ENCODE measurements at regions not wholly inside any gene's neighbourhood (a gene's known extent, or its start where the extent isn't known, plus 50 kb on each side); places are given as distances from the start of the nearest gene placed in this dataset.

DNA sequence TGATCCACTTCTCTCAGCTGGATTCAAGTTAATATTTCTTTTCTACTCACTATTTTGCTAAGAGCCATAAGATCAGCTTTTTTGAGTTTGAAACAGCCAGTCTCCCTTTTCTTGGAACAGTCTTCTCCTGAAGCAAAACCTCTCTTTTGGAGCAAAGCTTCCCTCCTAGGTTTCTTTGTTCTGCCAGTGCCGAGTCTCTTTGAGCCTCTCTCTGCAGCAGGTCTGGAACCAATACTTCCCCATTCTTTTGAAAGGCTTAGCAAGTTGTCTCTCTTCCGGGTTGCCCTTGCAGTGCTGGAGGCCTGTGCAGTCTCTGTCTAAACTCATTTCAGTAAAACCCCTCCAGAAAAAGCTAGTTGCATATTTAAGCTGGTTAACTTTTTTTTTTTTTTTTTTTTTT lies 454.8 kb downstream of the NOVA1 start:
- DNase-seq, result no peak
- H3K4me3 Mint-ChIP-seq, result no peak overlapping the region
- H3K36me3 Mint-ChIP-seq (ENCODE audit: low read depth), result no peaks in the 10 kb centered on the region
- intact Hi-C loops (cut with micrococcal nuclease), result no loop called here
- peaks cover 5% of the 10 kb centered on the region for H3K9me3 Mint-ChIP-seq
- CTCF ChIA-PET, result no interaction called here
- H3K27me3 Mint-ChIP-seq, result no peaks in the 10 kb centered on the region
- POLR2A ChIA-PET, result no interaction called here
- H3K4me1 Mint-ChIP-seq (ENCODE audit: low read depth), result no peaks in the 10 kb centered on the region
- no peak for ATAC-seq
- TF ChIP-seq, protein P1, sequence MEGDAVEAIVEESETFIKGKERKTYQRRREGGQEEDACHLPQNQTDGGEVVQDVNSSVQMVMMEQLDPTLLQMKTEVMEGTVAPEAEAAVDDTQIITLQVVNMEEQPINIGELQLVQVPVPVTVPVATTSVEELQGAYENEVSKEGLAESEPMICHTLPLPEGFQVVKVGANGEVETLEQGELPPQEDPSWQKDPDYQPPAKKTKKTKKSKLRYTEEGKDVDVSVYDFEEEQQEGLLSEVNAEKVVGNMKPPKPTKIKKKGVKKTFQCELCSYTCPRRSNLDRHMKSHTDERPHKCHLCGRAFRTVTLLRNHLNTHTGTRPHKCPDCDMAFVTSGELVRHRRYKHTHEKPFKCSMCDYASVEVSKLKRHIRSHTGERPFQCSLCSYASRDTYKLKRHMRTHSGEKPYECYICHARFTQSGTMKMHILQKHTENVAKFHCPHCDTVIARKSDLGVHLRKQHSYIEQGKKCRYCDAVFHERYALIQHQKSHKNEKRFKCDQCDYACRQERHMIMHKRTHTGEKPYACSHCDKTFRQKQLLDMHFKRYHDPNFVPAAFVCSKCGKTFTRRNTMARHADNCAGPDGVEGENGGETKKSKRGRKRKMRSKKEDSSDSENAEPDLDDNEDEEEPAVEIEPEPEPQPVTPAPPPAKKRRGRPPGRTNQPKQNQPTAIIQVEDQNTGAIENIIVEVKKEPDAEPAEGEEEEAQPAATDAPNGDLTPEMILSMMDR (IDR thresholded peaks at IDR 0.05), result no peak
- H3K27ac Mint-ChIP-seq, result no peak overlapping the region

DNA sequence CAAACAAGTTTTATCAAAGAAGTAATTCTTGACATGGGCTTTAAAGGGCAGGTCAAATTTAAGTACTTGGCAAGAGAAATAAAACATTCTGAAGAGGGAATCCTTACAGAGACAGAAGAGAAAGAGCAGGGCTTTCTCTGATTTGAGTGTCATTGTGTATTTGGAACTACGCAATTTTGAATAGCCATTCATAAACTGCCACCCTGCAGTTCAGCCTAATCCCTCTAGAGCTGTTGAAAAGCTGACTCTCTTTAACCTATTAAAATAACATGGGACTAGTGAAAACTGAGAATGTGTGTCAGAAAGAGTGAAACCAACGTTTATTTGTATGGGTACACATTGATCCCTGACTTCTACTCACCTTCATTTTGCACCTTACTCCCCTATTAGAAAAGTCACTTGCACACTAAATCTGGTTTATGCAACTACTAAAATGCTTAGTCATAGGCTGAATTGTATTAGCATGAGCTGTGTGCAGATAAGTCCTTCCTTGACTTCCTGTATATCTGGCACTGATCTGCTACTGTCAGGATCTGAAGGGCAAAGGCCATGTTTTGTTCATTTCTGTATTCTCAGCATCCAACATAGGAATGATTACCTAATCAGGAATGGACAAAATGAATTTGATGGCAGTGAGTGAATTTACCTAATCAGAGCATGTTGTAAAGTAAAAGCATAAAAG lies 458.9 kb downstream of the NOVA1 start:
- Mint-ChIP-seq H3K36me3 (ENCODE audit: low read depth) (no peaks in the 10 kb centered on the region), H3K27ac (no peak overlapping the region), H3K9me3 (peaks cover 15% of the 10 kb centered on the region), H3K4me1 (ENCODE audit: low read depth) (no peaks in the 10 kb centered on the region), H3K4me3 (no peak overlapping the region), H3K27me3 (no peaks in the 10 kb centered on the region)
- ChIA-PET POLR2A (no interaction called here), CTCF (no interaction called here)
- TF ChIP-seq, protein P1 (IDR thresholded peaks at IDR 0.05), result no peak
- no peak for ATAC-seq
- DNase-seq, result no peak
- intact Hi-C loops (cut with micrococcal nuclease), result no loop called here

DNA sequence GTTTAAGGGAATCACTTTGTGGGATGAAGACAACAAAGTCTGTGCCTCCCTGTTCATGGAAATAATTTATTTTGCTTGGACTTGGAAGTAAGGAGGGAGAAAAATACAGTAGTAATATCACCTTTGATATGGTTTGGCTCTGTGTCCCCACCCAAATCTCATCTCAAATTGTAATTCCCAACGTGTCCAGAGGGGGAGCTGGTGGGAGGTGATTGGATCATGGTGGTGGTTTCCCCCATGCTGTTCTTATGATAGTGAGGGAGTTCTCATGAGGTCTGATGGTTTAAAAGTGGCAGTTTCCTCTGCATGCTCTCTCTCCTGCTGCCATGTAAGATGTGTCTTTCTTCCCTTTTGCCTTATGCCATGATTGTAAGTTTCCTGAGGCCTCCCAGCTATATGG lies 460.7 kb downstream of the NOVA1 start:
- TF ChIP-seq, protein P1 (IDR thresholded peaks at IDR 0.05), result peak; percentile 30
- POLR2A ChIA-PET, result no interaction called here
- H3K4me3 Mint-ChIP-seq, result no peak overlapping the region
- intact Hi-C loops (cut with micrococcal nuclease), result no loop called here
- no peaks in the 10 kb centered on the region for H3K36me3 Mint-ChIP-seq (ENCODE audit: low read depth)
- DNase-seq, result peak; percentile 3
- H3K27ac Mint-ChIP-seq, result no peak overlapping the region
- CTCF ChIA-PET, result no interaction called here
- H3K27me3 Mint-ChIP-seq, result no peaks in the 10 kb centered on the region
- H3K9me3 Mint-ChIP-seq, result peaks cover 15% of the 10 kb centered on the region
- no peaks in the 10 kb centered on the region for H3K4me1 Mint-ChIP-seq (ENCODE audit: low read depth)
- ATAC-seq, result no peak

DNA sequence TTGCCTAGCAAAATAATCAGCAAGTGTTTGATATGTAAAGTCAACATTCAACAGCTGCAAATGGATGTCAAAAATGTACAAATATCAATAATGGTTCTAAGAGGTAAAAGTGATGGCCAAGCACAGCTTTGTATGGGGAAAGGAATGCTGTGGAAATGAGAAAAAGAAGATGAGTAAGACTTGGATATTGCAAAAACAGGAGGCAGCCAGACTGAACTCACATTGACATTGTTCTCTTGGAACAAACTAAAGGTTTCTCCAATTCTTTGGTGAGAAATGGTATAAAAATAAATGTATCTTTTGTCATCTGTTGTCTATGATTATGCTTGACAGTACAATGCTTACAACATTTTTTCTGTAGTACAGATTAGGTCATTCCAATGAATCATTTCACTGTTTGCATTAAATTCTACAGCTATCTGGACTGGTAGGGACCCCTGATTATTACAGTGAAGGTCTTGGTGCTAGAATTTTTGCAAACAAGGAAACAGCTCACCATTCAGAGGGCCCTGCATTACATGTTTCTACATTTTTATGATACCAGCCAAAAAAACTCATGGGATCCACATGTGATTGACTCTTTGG lies 465.7 kb downstream of the NOVA1 start:
- intact Hi-C loops (cut with micrococcal nuclease), result no loop called here
- ATAC-seq, result no peak
- Mint-ChIP-seq H3K4me1 (ENCODE audit: low read depth) (no peaks in the 10 kb centered on the region), H3K27me3 (no peaks in the 10 kb centered on the region), H3K36me3 (ENCODE audit: low read depth) (no peaks in the 10 kb centered on the region), H3K4me3 (no peak overlapping the region), H3K9me3 (peaks cover 11% of the 10 kb centered on the region), H3K27ac (no peak overlapping the region)
- TF ChIP-seq, protein P1 (IDR thresholded peaks at IDR 0.05), result no peak
- DNase-seq, result no peak
- CTCF ChIA-PET, result no interaction called here
- POLR2A ChIA-PET, result no interaction called here

DNA sequence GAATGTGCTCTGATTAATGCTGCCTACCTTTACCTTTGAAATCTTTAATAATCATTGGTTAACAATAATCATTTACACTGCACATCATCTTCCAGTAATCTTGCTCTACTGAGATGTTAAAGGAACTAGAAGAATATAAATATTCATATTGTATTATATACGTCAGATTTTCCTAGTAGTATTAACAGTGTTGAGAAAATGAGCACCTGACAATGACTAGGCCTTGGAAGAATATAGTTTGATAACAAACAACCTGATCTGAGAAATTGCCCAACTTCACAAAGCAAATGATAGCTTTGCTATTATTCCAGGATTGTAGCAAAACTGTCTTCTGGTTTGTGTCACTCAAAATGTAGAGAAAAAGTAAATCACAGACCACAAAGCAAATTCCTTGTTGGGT lies 467.1 kb downstream of the NOVA1 start:
- H3K27me3 Mint-ChIP-seq, result no peaks in the 10 kb centered on the region
- POLR2A ChIA-PET, result no interaction called here

More for the DNA sequence above, 467.1 kb downstream of the NOVA1 start:
- DNase-seq (no peak), ATAC-seq (no peak)
- CTCF ChIA-PET, result no interaction called here
- Mint-ChIP-seq H3K4me1 (ENCODE audit: low read depth) (no peaks in the 10 kb centered on the region), H3K4me3 (no peak overlapping the region), H3K36me3 (ENCODE audit: low read depth) (no peaks in the 10 kb centered on the region), H3K9me3 (peaks cover 5% of the 10 kb centered on the region), H3K27ac (no peak overlapping the region)
- intact Hi-C loops (cut with micrococcal nuclease), result no loop called here
- TF ChIP-seq, protein P1 (IDR thresholded peaks at IDR 0.05), result no peak
